Endothelial cell of umbilical vein (primary cell): ENCODE measurements at regions not wholly inside any gene's neighbourhood (a gene's known extent, or its start where the extent isn't known, plus 50 kb on each side); places are given as distances from the start of the nearest gene placed in this dataset.

Experiments
- BruUV-seq: library from RNA; stranded (reverse); fragments of 400-500 nt; replicated peaks from 2 replicates; lab custom pipeline; 2021; lab: Mats Ljungman, UMichigan
- CTCF ChIA-PET: fragments of 300-600, 350-600 bp; sonication (Branson Sonifier 250); formaldehyde crosslinking; loops from one replicate; lab custom pipeline; 2021; ENCODE audit warnings: antibody characterized with exemption, inconsistent platforms; lab: Charles Lee
- POLR2A ChIA-PET: fragments of 300-600, 350-600 bp; sonication (Branson Sonifier 250); formaldehyde crosslinking; loops from one replicate; lab custom pipeline; 2021; ENCODE audit warnings: antibody characterized with exemption, inconsistent platforms; lab: Charles Lee
- DNase-seq: peaks from one replicate; pipeline ENCODE4 v3.0.0-alpha.2; 2011; ENCODE audit warnings: low read depth, low spot score
- FAIRE-seq: peaks from 2 replicates; lab custom pipeline; 2011; peaks lifted over from hg19 to GRCh38; lab: Jason Lieb, UNC
- H2AFZ ChIP-seq: 2 replicates; pipeline ENCODE4 v1.6.0; 2012; ENCODE audit warnings: low read depth, low read length, control low read depth, inconsistent platforms
- H3K27ac ChIP-seq: 2 replicates; pipeline ENCODE4 v1.5.1; 2011; ENCODE audit warnings: low read depth, mild to moderate bottlenecking, control low read depth, low read length, moderate library complexity; ENCODE audit not compliant: insufficient read depth
- H3K27me3 ChIP-seq, 2 experiments: 2 replicates each; pipeline versions ENCODE4 v1.6.0 to v1.6.1; 2011; ENCODE audit warnings: low read length in 2 of 2, mixed read lengths in 1 of 2; ENCODE audit not compliant: control insufficient read depth in 2 of 2, insufficient read depth in 2 of 2
- H3K36me3 ChIP-seq, 2 experiments: 2 replicates in 1 of 2; 3 replicates in 1 of 2; pipeline ENCODE4 v1.5.1; 2011; ENCODE audit warnings: low read length in 2 of 2, mild to moderate bottlenecking in 1 of 2, moderate library complexity in 1 of 2; ENCODE audit not compliant: control insufficient read depth in 2 of 2, insufficient read depth in 2 of 2; ENCODE audit errors: extremely low read depth in 1 of 2
- H3K4me1 ChIP-seq: 3 replicates; pipeline ENCODE4 v1.5.1; 2011; ENCODE audit warnings: mild to moderate bottlenecking, low read length; ENCODE audit not compliant: control insufficient read depth, insufficient read depth; ENCODE audit errors: extremely low read depth
- H3K4me2 ChIP-seq: 2 replicates; pipeline ENCODE4 v1.6.1; 2011; ENCODE audit warnings: low read length, control low read depth, mixed read lengths; ENCODE audit not compliant: insufficient read depth
- H3K4me3 ChIP-seq, 3 experiments: fragments of 200-600 bp in 1 of 3; sonication (generic), shearing (Covaris generic) in 1 of 3; replicated peaks in 1 of 3; 2 replicates each; pipeline ENCODE4 v1.5.1; 2011 to 2016; ENCODE audit warnings: control low read depth in 3 of 3, low read length in 3 of 3, mild to moderate bottlenecking in 2 of 3, inconsistent platforms in 1 of 3, low read depth in 1 of 3, moderate library complexity in 1 of 3; ENCODE audit not compliant: insufficient read depth in 1 of 3
- H3K79me2 ChIP-seq: 2 replicates; pipeline ENCODE4 v1.6.0; 2012; ENCODE audit warnings: low read length, inconsistent platforms; ENCODE audit not compliant: control insufficient read depth, insufficient read depth
- H3K9ac ChIP-seq: replicated peaks from 2 replicates; pipeline ENCODE3; 2011; ENCODE audit warnings: low read length, control low read depth; ENCODE audit not compliant: insufficient read depth; ENCODE audit errors: extremely low read depth
- H3K9me1 ChIP-seq: replicated peaks from 3 replicates; pipeline ENCODE4 v1.6.0; 2011; ENCODE audit warnings: mild to moderate bottlenecking, low read length; ENCODE audit not compliant: control insufficient read depth, insufficient read depth; ENCODE audit errors: extremely low read depth
- H3K9me3 ChIP-seq: replicated peaks from 2 replicates; pipeline ENCODE4 v1.5.1; 2012; ENCODE audit warnings: low read length, inconsistent platforms; ENCODE audit not compliant: control insufficient read depth, insufficient read depth
- H4K20me1 ChIP-seq: replicated peaks from 2 replicates; pipeline ENCODE3; 2011; ENCODE audit warnings: mild to moderate bottlenecking, low read length; ENCODE audit not compliant: control insufficient read depth, insufficient read depth; ENCODE audit errors: extremely low read depth
- CTCF ChIP-seq, 2 donors: IDR thresholded peaks; 1 replicate in 1 of 2; 2 replicates in 1 of 2; pipeline ENCODE4 v1.5.1; 2011; ENCODE audit warnings: low read length in 2 of 2, mild to moderate bottlenecking in 2 of 2, moderate library complexity in 2 of 2, control low read depth in 1 of 2, inconsistent platforms in 1 of 2, low read depth in 1 of 2; ENCODE audit not compliant: insufficient read depth in 1 of 2; ENCODE audit errors: extremely low read depth in 1 of 2
- EZH2 ChIP-seq: IDR thresholded peaks from 2 replicates; pipeline ENCODE4 v1.6.1; 2012; ENCODE audit warnings: borderline replicate concordance, low read depth, mild to moderate bottlenecking, moderate library complexity, low read length, inconsistent platforms; ENCODE audit not compliant: severe bottlenecking
- FOS ChIP-seq: IDR thresholded peaks from 2 replicates; pipeline ENCODE4 v1.6.1; 2011; ENCODE audit warnings: mild to moderate bottlenecking, low read length, moderate library complexity, borderline replicate concordance; ENCODE audit not compliant: insufficient read depth
- GATA2 ChIP-seq: IDR thresholded peaks from 2 replicates; pipeline ENCODE4 v1.7.0; 2011; ENCODE audit warnings: low read depth, mild to moderate bottlenecking, moderate library complexity, mixed read lengths, low read length; ENCODE audit not compliant: insufficient read length, insufficient read depth
- JUN ChIP-seq: IDR thresholded peaks from 2 replicates; pipeline ENCODE4 v1.6.1; 2011; ENCODE audit warnings: borderline replicate concordance, low read depth; ENCODE audit not compliant: insufficient read length, insufficient read depth
- MYC ChIP-seq: IDR thresholded peaks from one replicate; pipeline ENCODE4 v1.6.1; 2011; ENCODE audit warnings: mild to moderate bottlenecking, low read depth, low read length
- POLR2A ChIP-seq: IDR thresholded peaks from 2 replicates; pipeline ENCODE4 v1.6.1; 2012; ENCODE audit warnings: low read depth, mild to moderate bottlenecking, control low read depth, low read length
- POLR2AphosphoS5 ChIP-seq: IDR thresholded peaks from 2 replicates; pipeline ENCODE4 v1.6.1; 2012; ENCODE audit warnings: low read depth, mild to moderate bottlenecking, control low read depth, low read length, moderate library complexity; ENCODE audit not compliant: insufficient read depth
- dilution Hi-C: fragments of 300-500 bp; cut with MboI; formaldehyde crosslinking; loops from one replicate; pipeline ENCODE4 v1.15.0; 2019; ENCODE audit warnings: low sequenced_read_pairs; ENCODE audit not compliant: extremely low pct_ligation_motif_present
- intact Hi-C: fragments of 100-400 bp; cut with micrococcal nuclease; formaldehyde crosslinking; loops from one replicate; pipeline ENCODE4 v1.10.0; 2022
- TF ChIP-seq, protein P1 (sequence below): IDR thresholded peaks from 2 replicates; pipeline ENCODE4 v1.6.1; 2011; ENCODE audit not compliant: insufficient read depth, insufficient read length

DNA sequence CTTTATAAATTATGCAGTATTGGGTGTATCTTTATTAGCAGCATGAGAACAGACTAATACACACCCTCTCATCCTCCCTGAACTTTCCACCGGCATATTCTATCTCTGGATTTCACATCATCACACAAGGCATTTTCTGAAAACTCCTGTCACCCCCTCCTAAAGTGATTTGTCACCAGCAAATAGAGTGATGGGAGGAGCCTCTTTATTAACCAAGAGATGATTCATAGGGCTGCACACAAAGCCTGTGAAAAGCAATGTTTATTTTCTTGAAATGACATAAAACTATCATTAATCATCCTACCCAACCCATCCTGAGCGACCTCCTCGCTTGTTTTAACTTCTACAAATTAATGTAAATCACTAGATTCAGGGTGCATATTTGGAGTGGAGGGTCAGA, 394.7 kb upstream of the SULF2 start:
- Histone ChIP-seq H3K4me1 (no peaks in the 10 kb centered on the region), H3K4me3 (no peak overlapping the region), H3K9me1 (no peaks in the 10 kb centered on the region), H2AFZ (no peak overlapping the region), H3K4me2 (no peak overlapping the region), H3K27me3 (peaks cover 0 to 2% of the 10 kb centered on the region in 2 experiments), H3K9me3 (no peaks in the 10 kb centered on the region), H4K20me1 (no peaks in the 10 kb centered on the region), H3K36me3 (no peaks in the 10 kb centered on the region), H3K9ac (no peak overlapping the region), H3K79me2 (no peaks in the 10 kb centered on the region), H3K27ac (no peak overlapping the region)
- ChIA-PET CTCF (no interaction called here), POLR2A (no interaction called here)
- TF ChIP-seq POLR2AphosphoS5 (no peak), FOS (peak; percentile 27)
- intact Hi-C loops: no loop called here
- FAIRE-seq (no peak), DNase-seq (peak; percentile 6)
- BruUV-seq: no TSS peak
- dilution Hi-C loops: no loop called here

DNA sequence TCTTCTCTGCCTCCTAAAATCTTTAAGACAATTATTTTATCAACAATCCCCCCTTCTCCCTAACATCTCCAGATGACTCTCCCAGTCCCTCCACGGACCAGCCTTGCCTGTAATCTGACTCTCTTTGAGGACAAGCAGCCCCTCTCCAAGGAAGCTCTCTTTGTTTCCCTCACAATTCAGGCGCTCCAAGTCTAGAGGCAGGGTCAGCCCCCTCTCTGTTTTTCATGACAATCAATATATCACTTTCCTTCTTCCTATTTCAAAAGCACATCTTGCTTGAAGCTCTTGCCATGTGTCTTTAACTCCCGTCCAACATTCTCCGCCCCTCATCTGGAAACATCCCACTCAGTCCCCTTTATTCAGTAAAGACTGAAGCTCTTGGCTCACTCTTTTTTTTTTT, 393.4 kb upstream of the SULF2 start:
- no peak overlapping the region for H3K4me3 ChIP-seq
- H4K20me1 ChIP-seq: no peaks in the 10 kb centered on the region
- DNase-seq (no peak), FAIRE-seq (no peak)
- H3K27ac ChIP-seq: no peak overlapping the region
- TF ChIP-seq GATA2: no peak
- no peak for TF ChIP-seq EZH2
- TF ChIP-seq MYC: no peak
- no peak for TF ChIP-seq FOS
- no peak for TF ChIP-seq JUN
- TF ChIP-seq POLR2AphosphoS5: no peak
- no peak for TF ChIP-seq CTCF (IDR thresholded peaks at IDR 0.05; ENCODE audit: extremely low read depth in 1 of 2, insufficient read depth in 1 of 2, low read depth in 1 of 2, low read length in 2 of 2)
- TF ChIP-seq POLR2A: no peak
- TF ChIP-seq, protein P1, sequence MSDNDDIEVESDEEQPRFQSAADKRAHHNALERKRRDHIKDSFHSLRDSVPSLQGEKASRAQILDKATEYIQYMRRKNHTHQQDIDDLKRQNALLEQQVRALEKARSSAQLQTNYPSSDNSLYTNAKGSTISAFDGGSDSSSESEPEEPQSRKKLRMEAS: no peak
- H3K9me3 ChIP-seq: no peaks in the 10 kb centered on the region
- peaks cover 0 to 6% of the 10 kb centered on the region in 2 experiments for H3K27me3 ChIP-seq
- H3K9ac ChIP-seq: no peak overlapping the region
- no TSS peak for BruUV-seq
- intact Hi-C loops (no loop called here), dilution Hi-C loops (no loop called here)
- no peaks in the 10 kb centered on the region for H3K9me1 ChIP-seq
- no peaks in the 10 kb centered on the region for H3K36me3 ChIP-seq
- H3K4me1 ChIP-seq: no peaks in the 10 kb centered on the region
- H2AFZ ChIP-seq: no peak overlapping the region
- H3K4me2 ChIP-seq: no peak overlapping the region
- H3K79me2 ChIP-seq: no peaks in the 10 kb centered on the region
- ChIA-PET POLR2A (no interaction called here), CTCF (no interaction called here)
